DND-41 (cell line): ENCODE measurements at regions not wholly inside any gene's neighbourhood (a gene's known extent, or its start where the extent isn't known, plus 50 kb on each side); places are given as distances from the start of the nearest gene placed in this dataset.
A peak's percentile ranks its signal among the peaks of the same experiment; 100 is the strongest.

Experiments
- ATAC-seq: fragments of 200-7000 bp; cut with Tn5 transposase; 3 replicates; pipeline ENCODE4 v1.9.1; 2021; ENCODE audit warnings: low read depth; ENCODE audit not compliant: insufficient read depth
- DNase-seq: peaks from one replicate; pipeline ENCODE4 v3.0.0-alpha.2; 2020
- H2AFZ ChIP-seq: 2 replicates; pipeline ENCODE4 v1.6.0; 2012; ENCODE audit warnings: low read depth, low read length
- H3K27ac ChIP-seq: 2 replicates; pipeline ENCODE4 v1.5.1; 2012; ENCODE audit warnings: low read length, inconsistent platforms
- H3K27me3 ChIP-seq: fragments of 200-600 bp; sonication (generic); 2 replicates; pipeline ENCODE4 v1.6.0; 2012; ENCODE audit warnings: low read length, mild to moderate bottlenecking, inconsistent platforms; ENCODE audit not compliant: insufficient read depth, poor library complexity
- H3K36me3 ChIP-seq: 2 replicates; pipeline ENCODE4 v1.5.1; 2012; ENCODE audit warnings: low read length, inconsistent platforms; ENCODE audit not compliant: insufficient read depth
- H3K4me1 ChIP-seq: 2 replicates; pipeline ENCODE4 v1.5.1; 2012; ENCODE audit warnings: mild to moderate bottlenecking, low read length; ENCODE audit not compliant: insufficient read depth
- H3K4me2 ChIP-seq: 2 replicates; pipeline ENCODE4 v1.6.0; 2012; ENCODE audit warnings: mild to moderate bottlenecking, moderate library complexity, low read length, inconsistent platforms; ENCODE audit not compliant: insufficient read depth
- H3K4me3 ChIP-seq, 2 experiments: fragments of 200-600 bp in 1 of 2; shearing (Covaris generic) in 1 of 2; 2 replicates each; pipeline ENCODE4 v1.5.1; 2012 to 2016; ENCODE audit warnings: inconsistent platforms in 2 of 2, low read length in 2 of 2, mild to moderate bottlenecking in 2 of 2, low read depth in 1 of 2, moderate library complexity in 1 of 2
- H3K79me2 ChIP-seq: 2 replicates; pipeline ENCODE4 v1.6.0; 2012; ENCODE audit warnings: low read length, inconsistent platforms; ENCODE audit not compliant: insufficient read depth
- H3K9ac ChIP-seq: 2 replicates; pipeline ENCODE4 v1.6.0; 2012; ENCODE audit warnings: low read depth, mild to moderate bottlenecking, inconsistent platforms, low read length, moderate library complexity
- H3K9me3 ChIP-seq: 2 replicates; pipeline ENCODE4 v1.5.1; 2012; ENCODE audit warnings: low read length, moderate library complexity, mild to moderate bottlenecking, inconsistent platforms; ENCODE audit not compliant: insufficient read depth, severe bottlenecking
- H4K20me1 ChIP-seq: 2 replicates; pipeline ENCODE4 v1.6.0; 2012; ENCODE audit warnings: low read length; ENCODE audit not compliant: insufficient read depth
- EZH2 ChIP-seq: IDR thresholded peaks from 3 replicates; pipeline ENCODE4 v1.6.1; 2012; ENCODE audit warnings: borderline replicate concordance, low read depth, mild to moderate bottlenecking, moderate library complexity, low read length, inconsistent platforms; ENCODE audit not compliant: severe bottlenecking
- TF ChIP-seq, protein P1 (sequence below): IDR thresholded peaks from 2 replicates; pipeline ENCODE4 v1.5.1; 2012; ENCODE audit warnings: borderline replicate concordance, low read length, moderate library complexity, mild to moderate bottlenecking; ENCODE audit not compliant: poor library complexity, severe bottlenecking; ENCODE audit errors: extremely low read depth

DNA sequence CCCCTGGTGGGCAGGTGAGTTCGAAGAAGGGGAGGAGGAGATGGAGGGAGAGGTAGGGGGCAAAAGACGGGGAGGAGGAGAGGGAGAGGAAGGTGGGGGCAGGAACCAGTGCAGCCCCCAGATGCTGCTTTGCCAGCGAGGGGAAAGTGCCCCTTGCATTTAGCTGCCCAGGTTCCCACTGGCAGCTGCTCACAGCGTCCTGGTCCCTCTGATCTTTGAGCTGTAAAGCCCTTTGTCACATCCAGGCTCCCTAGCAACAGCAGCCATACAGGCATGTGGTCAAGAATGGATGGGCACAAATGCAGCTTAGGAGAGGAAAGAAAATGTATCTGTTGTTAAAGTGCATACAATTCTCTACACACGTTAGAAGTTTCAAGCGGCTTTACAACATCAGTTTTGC lies 160.9 kb downstream of the CD83 start:
- Histone ChIP-seq H4K20me1 (no peaks in the 10 kb centered on the region), H3K4me2 (no peak overlapping the region), H3K9ac (no peak overlapping the region), H2AFZ (no peak overlapping the region), H3K79me2 (no peaks in the 10 kb centered on the region), H3K4me1 (peaks cover 47% of the 10 kb centered on the region), H3K9me3 (peaks cover 3% of the 10 kb centered on the region), H3K36me3 (no peaks in the 10 kb centered on the region), H3K27me3 (no peaks in the 10 kb centered on the region), H3K27ac (peak overlapping the region; percentile 92), H3K4me3 (no peak overlapping the region)
- DNase-seq (no peak), ATAC-seq (no peak)
- TF ChIP-seq, protein P1, sequence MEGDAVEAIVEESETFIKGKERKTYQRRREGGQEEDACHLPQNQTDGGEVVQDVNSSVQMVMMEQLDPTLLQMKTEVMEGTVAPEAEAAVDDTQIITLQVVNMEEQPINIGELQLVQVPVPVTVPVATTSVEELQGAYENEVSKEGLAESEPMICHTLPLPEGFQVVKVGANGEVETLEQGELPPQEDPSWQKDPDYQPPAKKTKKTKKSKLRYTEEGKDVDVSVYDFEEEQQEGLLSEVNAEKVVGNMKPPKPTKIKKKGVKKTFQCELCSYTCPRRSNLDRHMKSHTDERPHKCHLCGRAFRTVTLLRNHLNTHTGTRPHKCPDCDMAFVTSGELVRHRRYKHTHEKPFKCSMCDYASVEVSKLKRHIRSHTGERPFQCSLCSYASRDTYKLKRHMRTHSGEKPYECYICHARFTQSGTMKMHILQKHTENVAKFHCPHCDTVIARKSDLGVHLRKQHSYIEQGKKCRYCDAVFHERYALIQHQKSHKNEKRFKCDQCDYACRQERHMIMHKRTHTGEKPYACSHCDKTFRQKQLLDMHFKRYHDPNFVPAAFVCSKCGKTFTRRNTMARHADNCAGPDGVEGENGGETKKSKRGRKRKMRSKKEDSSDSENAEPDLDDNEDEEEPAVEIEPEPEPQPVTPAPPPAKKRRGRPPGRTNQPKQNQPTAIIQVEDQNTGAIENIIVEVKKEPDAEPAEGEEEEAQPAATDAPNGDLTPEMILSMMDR = no peak
- no peak for TF ChIP-seq EZH2

DNA sequence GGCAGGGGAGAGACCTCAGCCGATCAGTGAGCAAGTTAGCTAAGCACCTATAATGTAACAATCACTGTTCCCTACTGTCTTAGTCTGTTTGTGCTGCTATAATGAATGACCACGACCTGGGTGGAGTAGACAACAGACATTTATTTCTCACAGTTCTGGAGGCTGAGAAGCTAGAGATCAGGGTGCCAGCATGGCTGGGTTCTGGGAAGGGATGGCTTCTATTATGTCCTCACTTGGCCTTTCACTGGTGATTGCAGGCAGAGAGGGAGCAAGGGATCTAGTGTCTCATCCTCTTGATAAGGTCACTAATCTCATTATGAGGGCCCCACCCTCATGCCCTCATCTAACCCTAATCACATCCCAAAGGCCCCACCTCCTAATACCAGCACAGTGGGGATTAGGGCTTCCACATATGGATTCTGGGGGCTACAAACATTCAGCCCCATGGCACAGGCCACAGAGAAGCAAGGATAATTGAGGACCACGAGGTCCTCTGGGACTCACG lies 162.5 kb downstream of the CD83 start:
- no peak overlapping the region for H2AFZ ChIP-seq
- H3K4me1 ChIP-seq = peaks cover 39% of the 10 kb centered on the region
- H3K9ac ChIP-seq = no peak overlapping the region
- H3K36me3 ChIP-seq = no peaks in the 10 kb centered on the region
- peaks cover 3% of the 10 kb centered on the region for H3K9me3 ChIP-seq
- no peaks in the 10 kb centered on the region for H4K20me1 ChIP-seq
- no peak overlapping the region for H3K27ac ChIP-seq
- no peaks in the 10 kb centered on the region for H3K79me2 ChIP-seq
- H3K27me3 ChIP-seq = no peaks in the 10 kb centered on the region
- ATAC-seq (no peak), DNase-seq (no peak)
- H3K4me3 ChIP-seq = no peak overlapping the region
- no peak for TF ChIP-seq EZH2
- TF ChIP-seq, protein P1 = no peak
- H3K4me2 ChIP-seq = no peak overlapping the region

DNA sequence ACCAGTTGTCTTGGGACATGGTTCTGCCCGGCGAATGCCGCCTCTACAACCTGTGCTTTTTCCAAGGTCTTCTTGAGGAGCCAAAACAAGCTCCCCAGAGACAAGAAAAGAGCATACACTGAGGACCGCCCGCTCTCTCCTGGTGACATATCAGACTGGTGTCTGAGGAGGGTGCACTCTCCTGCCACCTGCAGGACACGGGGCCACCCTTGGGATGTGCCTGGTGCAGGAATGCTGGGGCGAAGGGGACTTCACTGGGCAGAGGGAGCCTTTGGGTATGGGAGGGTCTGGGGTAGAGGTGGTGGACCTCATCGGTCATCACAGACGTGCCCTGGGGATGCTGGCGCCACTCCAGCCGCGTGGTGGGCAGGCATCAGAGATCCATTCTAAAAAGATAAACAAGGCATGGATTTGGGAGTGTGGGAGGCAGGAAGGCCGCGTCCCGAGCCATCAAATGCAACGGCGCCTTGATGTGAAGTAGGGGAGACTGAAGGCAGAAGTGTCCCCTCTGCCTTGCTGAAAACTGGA lies 163.3 kb downstream of the CD83 start:
- TF ChIP-seq, protein P1 = peak; percentile 53
- TF ChIP-seq EZH2 = no peak
- no peak overlapping the region for H2AFZ ChIP-seq
- no peak overlapping the region for H3K9ac ChIP-seq
- ATAC-seq (no peak), DNase-seq (no peak)
- no peaks in the 10 kb centered on the region for H3K36me3 ChIP-seq
- no peaks in the 10 kb centered on the region for H3K79me2 ChIP-seq
- H3K9me3 ChIP-seq = peaks cover 3% of the 10 kb centered on the region
- no peaks in the 10 kb centered on the region for H3K27me3 ChIP-seq
- H3K4me2 ChIP-seq = no peak overlapping the region
- no peaks in the 10 kb centered on the region for H4K20me1 ChIP-seq
- peaks cover 32% of the 10 kb centered on the region for H3K4me1 ChIP-seq
- H3K27ac ChIP-seq = no peak overlapping the region
- H3K4me3 ChIP-seq = no peak overlapping the region
